Brain microvascular endothelial cell (primary cell): ENCODE measurements at regions not wholly inside any gene's neighbourhood (a gene's known extent, or its start where the extent isn't known, plus 50 kb on each side); places are given as distances from the start of the nearest gene placed in this dataset.
A peak's percentile ranks its signal among the peaks of the same experiment; 100 is the strongest.

Experiments
- DNase-seq: peaks from one replicate; pipeline ENCODE4 v3.0.0-alpha.2; 2020
- H3K27ac ChIP-seq: fragments of 250-450 bp; sonication (Bioruptor Pico); 2 replicates; pipeline ENCODE4 v1.5.1; 2020; ENCODE audit warnings: mild to moderate bottlenecking, moderate library complexity
- H3K27me3 ChIP-seq: fragments of 250-450 bp; sonication (Bioruptor Pico); replicated peaks from 2 replicates; pipeline ENCODE4 v1.5.1; 2020; ENCODE audit warnings: mild to moderate bottlenecking
- H3K36me3 ChIP-seq: fragments of 250-450 bp; sonication (Bioruptor Pico); replicated peaks from 2 replicates; pipeline ENCODE4 v1.5.1; 2020; ENCODE audit warnings: mild to moderate bottlenecking
- H3K4me3 ChIP-seq: 2 replicates; pipeline ENCODE4 v1.5.1; 2011; ENCODE audit warnings: low read depth, mild to moderate bottlenecking, control low read depth, low read length, moderate library complexity
- CTCF ChIP-seq: IDR thresholded peaks from 2 replicates; pipeline ENCODE4 v1.5.1; 2011; ENCODE audit warnings: low read depth, mild to moderate bottlenecking, moderate library complexity, low read length, control low read depth, inconsistent platforms; ENCODE audit errors: missing control alignments
- in situ Hi-C: cut with HindIII; loops from 2 replicates; pipeline ENCODE4 v1.10.0; 2017; ENCODE audit warnings: low sequenced_read_pairs, low pct_ligation_motif_present

GRCh38 chr13:72507416-72508199 is 219.8 kb downstream of the MZT1 start:
- Histone ChIP-seq H3K27me3 (no peaks in the 10 kb centered on the region), H3K27ac (no peak overlapping the region), H3K36me3 (no peaks in the 10 kb centered on the region), H3K4me3 (peak overlapping the region; percentile 36)
- TF ChIP-seq CTCF = no peak
- DNase-seq = peak; percentile 36
- in situ Hi-C loops = no loop called here

- Histone ChIP-seq H3K27me3 (no peaks in the 10 kb centered on the region), H3K36me3 (no peaks in the 10 kb centered on the region), H3K4me3 (no peak overlapping the region), H3K27ac (no peak overlapping the region)
- in situ Hi-C loops = no loop called here
- DNase-seq = no peak
- no peak for TF ChIP-seq CTCF
These were observed 220.7 kb downstream of the MZT1 start for GRCh38 chr13:72506706-72507105.

- H3K36me3 ChIP-seq = no peaks in the 10 kb centered on the region
- TF ChIP-seq CTCF = no peak
- in situ Hi-C loops = no loop called here
- H3K27ac ChIP-seq = no peak overlapping the region
- no peaks in the 10 kb centered on the region for H3K27me3 ChIP-seq
- DNase-seq = no peak
- H3K4me3 ChIP-seq = no peak overlapping the region
These were observed 222.1 kb downstream of the MZT1 start for GRCh38 chr13:72505376-72505775.

GRCh38 chr13:72504131-72504841 is 223.1 kb downstream of the MZT1 start:
- H3K27ac ChIP-seq = peak overlapping the region; percentile 60
- in situ Hi-C loops = no loop called here
- H3K4me3 ChIP-seq = no peak overlapping the region
- peak; percentile 64 for DNase-seq
- H3K36me3 ChIP-seq = no peaks in the 10 kb centered on the region
- H3K27me3 ChIP-seq = no peaks in the 10 kb centered on the region
- no peak for TF ChIP-seq CTCF

- Histone ChIP-seq H3K27ac (no peak overlapping the region), H3K4me3 (no peak overlapping the region), H3K36me3 (no peaks in the 10 kb centered on the region), H3K27me3 (no peaks in the 10 kb centered on the region)
- no peak for TF ChIP-seq CTCF
- DNase-seq = no peak
- in situ Hi-C loops = no loop called here
These were observed 226.6 kb downstream of the MZT1 start for GRCh38 chr13:72500851-72501250.
